HG03103 (cell line): ENCODE measurements at regions not wholly inside any gene's neighbourhood (a gene's known extent, or its start where the extent isn't known, plus 50 kb on each side); places are given as distances from the start of the nearest gene placed in this dataset.
"Not testable (repeated sequence)": the region's sequence is repeated elsewhere in the genome, so short reads cannot be mapped to it uniquely, and the experiment has no call there.

Experiments used
- ATAC-seq: cut with Tn5 transposase; IDR thresholded peaks from one replicate; pipeline ENCODE4 v1.9.1; 2021; ENCODE audit warnings: low read depth; ENCODE audit not compliant: unreplicated experiment

DNA sequence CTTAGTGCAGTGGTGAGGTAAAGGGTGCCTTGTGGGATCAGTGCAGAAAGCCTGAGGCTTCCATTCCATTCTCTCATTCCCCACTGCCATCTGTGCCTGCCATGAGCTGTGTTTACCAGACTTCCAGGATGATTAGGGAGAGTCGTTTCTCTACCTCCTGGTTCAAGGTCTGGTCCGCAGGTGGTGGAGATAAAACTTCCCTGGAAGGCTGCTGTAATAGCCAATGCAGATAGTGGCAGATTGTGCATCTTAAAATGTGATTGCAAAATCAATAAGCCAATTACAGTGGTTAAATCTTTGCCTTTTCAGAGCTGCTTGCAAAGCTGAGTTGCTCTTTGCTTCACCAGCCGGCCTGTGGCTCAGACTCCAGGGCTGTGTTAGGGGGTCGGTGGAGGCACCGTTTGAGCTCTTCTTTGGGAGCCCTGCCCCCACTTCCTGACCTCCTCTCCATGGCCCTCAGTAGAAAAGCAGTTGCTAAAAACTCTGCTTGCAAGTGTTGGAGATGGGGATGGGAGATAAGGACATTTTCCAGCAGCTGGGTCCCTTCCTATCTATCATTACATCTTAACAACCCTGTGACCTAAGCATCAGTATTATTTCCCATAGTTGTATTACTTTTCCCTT, 95.2 kb upstream of the HS6ST1 start:
- no peak for ATAC-seq

DNA sequence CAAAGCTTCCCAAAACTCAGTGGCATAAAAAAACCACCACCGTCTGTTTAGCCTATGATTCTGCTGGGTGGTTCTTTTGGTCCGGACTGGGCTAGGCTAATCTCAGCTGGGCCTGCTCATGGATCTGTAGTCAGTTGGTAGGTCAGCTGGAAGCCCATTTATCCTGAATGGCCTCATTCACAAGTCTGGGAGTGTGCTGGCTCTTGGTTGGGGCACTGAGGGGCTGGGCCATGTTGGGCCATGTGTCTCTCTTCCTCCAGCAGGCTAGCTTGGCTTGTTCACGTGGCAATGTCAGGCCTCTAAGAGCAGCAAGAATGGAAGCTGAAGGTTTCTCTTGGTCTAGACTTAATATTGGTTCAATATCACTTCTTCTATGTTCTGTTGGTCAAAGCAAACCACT, 95.7 kb upstream of the HS6ST1 start:
- ATAC-seq = no peak

DNA sequence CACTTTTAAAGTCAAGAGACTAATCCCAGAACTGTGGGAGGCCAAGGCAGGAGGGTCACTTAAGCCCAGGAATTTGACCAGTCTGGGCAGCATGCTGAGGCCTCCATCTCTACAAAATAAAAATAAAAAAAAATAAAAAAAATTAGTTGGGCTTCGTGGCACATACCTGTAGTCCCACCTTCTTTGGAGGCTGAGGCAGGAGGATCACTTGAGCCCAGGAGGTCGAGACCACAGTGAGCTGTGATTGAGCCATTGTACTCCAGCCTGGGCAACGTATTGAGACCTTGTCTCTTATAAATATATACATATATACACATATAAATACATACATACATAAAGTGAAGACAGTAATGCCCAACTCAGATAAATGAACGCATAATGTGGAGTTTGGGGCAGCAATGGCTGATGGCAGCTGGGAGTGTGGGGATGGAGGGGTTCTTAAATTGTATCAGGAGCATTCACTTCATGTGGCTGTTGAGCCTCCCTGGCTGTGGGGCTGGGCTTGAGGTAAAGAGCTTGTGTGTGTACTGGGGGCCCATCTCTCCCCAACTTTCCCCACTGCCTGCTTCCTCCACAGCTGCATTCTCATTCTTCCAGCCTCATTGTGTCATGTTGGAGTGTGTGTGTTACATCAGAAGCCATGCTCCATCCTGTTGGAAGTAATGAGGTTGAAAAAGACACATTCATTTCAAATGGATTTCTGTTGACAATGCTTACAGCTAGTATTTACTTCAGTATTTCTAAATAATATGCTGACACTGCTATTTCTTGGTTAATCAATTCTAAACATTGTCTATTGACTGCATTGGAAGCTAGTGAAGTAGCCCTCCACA, 96.5 kb upstream of the HS6ST1 start:
- no peak for ATAC-seq

DNA sequence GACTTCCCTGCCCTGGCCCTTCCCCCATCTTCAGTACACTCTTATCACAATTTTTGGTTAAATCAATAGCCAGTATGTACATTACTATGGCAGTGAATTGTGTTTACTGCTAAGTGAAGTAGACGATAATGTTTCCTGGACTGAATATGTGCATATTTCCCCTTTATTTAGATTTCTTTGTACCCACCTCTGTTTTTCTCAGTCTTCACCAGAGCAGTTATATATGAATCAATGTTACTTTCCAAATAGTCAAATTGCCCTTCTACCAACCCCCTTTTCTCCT, 97.1 kb upstream of the HS6ST1 start:
- ATAC-seq = no peak

DNA sequence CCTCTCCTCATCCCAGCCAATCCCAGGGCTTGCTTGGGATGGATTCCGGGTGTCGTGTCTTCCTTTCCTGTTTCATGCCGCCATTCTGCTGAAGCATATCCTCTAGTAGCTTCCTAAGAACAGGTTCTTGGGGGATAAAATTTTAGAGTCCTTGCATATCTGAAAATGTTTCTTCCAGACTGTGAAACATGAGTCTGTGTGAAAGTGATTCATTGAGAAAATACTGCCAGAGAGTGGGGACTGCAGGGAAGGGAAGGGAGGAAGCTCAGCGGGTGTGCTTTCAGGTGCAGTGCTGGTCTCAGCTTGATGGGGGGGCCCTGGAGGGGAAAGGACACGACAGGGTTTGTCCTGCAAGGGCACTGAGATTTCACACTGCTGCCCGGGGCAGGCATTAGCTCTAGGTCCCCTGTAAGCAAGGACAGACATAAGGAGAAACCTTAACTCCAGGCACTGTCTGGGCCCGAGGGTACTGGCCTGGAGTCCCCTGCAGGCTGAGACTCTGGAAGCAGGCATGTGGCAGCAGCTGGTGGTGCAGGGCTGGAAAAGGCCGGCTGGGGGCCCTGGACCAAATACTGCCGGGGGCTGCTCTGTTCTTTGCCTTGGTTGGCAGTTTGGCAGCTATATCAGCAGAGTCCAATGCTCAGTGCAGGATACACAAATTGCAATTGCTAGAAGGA, 97.6 kb upstream of the HS6ST1 start:
- ATAC-seq = no peak

DNA sequence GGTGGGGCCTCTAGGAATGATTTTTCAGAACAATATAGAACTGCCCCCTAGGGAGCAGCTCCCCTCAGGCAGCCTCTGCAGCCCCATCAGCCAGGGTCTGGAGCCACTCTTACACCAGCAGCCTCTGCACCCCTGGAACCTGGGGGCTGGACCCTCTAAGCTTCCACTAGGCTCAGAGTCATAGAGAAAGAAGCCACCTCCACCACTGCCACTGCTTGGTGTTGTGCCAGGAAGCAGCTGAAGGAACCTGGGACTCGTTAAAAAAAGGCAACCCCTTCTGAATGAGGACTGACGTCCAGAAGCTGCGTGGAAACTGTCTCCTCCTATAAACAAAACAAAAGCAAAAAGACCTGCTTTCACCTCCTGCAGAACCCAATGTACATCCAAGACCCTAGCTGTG, 98.1 kb upstream of the HS6ST1 start:
- ATAC-seq = no peak

DNA sequence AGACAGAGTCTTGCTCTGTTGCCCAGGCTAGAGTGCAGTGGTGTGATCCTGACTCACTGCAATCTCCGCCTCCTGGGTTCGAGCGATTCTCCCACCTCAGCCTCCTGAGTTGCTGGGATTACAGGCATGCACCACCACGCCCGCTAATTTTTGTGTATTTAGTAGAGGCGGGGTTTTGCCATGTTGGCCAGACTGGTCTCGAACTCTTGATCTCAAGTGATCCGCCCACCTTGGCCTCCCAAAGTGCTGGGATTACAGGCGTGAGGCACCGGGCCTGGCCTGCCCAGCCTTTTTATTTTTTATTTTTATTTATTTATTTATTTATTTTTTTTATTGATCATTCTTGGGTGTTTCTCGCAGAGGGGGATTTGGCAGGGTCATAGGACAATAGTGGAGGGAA, 98.6 kb upstream of the HS6ST1 start:
- ATAC-seq = not testable (repeated sequence)

DNA sequence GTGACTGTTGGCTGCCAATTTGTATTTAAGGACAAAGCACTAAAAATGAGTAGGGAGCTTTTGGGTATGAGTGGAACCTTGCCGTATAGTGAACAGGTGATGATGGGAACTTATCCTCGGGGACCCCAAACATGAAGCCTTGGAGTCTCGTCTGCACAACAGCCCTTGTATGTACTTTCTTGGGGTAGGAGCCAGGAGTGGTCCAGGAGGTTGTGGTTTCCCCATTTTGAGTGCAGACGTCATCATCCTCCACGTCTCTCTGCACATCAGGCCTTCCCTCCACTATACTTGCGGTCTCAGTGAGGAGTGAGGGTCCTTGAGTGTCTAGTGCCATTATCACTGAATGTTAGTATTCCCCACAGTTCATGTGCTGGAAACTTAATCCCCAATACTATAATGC, 101.5 kb upstream of the HS6ST1 start:
- no peak for ATAC-seq

DNA sequence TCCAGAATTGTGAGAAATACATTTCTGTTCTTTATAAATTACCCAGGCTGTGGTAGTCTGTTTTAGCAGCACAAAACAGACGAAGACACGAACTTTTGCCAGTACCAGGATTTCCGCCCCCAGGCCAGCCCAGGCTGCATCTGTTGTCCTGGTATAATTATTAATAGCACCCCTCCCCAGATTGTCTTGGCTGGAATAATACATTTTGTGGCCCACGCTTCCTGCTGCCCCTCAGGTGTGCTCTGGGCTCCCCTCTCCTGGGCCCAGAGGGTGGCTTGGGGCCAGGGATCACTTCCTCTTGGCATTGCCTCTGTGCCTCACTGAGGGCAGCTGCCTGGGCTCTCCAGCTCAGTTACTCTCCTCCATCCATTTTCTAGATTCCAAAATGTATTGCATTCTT, 102.1 kb upstream of the HS6ST1 start:
- no peak for ATAC-seq

DNA sequence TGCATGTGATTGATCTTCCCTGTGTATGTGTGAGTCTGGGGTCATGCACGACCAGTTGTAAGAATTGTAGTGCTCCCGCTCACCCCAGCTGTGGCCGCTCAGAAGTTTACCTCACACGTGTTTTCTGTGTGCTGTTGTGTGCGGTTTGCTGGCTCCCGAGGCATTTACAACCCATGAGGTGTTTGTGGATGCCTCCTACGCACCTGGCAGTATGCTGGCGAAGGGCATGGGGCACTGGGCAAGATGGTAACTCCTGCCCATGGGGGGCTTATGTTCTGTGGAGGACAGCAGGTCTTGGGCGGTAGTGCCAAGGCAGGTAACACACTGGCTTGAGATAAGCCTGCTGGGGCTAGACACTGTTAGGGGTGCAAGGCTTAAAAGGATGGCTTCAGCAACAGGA, 102.6 kb upstream of the HS6ST1 start:
- ATAC-seq = no peak

DNA sequence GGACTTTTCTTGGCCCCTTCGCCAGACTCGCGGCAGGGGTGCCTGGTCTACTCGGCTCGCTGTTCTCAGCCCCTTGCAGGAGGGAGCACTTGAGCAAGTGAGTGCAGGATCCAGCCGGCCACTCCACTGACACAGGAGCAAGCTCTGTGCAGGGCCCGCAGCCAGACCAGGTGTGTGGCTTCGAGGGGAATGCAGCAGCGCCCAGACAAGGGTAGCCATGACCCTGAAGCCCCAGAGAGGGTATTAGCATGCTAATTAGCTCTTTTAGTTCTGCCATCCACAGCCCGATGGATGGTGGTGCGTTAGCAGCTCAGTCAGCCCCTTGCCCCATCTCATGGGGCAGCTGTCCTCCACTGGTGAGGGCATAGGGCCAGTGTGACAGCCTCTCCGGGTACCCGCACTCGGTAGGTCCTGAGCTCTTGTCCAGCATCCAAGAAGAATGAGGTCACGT, 103.2 kb upstream of the HS6ST1 start:
- ATAC-seq = no peak

DNA sequence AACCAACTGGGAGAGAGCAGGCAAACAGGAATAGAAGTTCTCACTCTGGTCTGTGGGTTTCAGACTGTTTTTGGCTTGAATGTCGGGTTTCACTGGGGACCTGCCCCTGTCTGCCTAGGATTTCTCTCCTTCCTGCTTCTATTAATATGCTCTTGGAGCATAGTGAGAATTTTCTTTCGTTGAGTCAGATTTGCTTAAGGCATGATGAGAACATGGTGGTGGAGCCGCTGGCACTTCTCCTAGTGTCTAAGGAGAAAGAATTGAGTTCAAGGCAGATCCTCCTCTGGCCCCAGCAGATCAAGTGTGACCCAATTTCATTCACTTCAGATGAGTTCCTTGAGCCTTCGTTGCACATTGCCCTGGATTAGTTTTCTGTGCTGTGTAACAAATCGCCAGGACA, 103.9 kb upstream of the HS6ST1 start:
- ATAC-seq = no peak

DNA sequence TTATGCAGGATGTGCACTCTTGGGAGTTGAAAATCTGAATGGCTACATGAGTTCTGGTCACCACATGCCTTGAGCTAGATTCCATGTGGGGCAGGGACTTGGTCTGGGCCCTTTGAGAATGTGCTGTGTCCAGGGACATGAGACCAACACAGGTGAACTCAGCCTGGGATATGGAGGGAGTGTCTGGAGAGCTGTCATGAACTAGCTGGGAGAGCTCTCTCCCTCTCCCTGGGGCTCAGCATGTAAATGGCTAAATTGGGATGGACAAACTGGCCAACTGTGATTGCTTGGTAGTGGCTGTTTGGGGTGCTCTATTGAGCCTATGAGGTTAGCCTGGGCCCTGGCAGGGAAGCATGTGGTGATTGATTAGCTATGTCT, 105.1 kb upstream of the HS6ST1 start:
- no peak for ATAC-seq

DNA sequence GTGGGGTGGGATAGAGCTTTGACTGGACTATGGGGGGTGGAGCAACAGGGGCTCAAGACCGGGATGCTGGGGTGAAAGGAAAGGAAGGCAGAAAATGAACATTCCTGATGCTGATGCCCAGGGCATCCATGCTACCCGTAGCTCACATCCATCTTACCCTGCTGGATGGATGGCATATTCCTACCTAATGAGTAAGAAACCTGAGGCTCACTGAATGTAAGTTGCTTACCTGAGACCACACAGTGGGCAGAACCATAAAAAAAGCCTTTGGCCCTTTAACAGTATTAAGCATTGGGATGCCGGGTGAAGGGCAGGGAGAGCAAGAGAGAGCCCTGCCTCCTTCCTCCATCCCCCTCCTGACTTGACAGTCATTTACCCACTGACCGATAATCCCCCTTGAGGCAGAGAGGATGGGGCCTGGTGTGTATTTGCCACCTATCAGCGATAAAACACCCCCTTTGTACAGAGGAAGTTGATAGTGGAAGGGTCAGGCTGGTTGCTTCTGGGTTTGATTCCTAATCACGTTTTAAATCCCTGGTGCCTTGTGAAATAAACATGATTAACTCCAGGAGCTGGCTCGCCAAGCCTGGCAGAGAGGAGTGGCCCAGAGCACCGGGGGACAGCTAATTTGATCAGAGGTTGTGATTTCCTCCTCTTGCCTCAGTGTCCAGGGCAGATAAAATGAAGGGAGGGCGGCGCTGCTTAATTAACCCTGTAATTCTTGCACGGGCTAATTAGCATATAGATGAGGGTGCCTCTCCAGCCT, 105.9 kb upstream of the HS6ST1 start:
- ATAC-seq = no peak

DNA sequence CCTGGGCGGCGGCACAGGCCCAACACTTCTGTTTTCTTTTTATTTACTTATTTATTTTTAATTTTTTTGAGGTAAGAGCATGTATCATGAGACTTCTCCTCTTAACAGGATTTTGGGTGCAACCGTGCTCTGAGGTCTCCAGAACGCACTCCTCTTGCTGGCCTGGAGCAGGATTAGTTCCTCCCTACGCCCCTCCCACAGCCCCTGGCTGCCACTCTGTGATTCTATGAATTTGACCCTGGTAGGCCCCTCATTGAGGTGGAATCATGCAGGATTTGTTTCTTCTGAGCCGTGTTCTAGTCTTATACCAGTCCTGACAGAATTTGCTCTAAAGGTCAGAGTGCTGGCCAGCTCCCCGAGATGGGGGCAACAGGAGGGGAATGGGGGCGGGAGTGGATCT, 106.5 kb upstream of the HS6ST1 start:
- ATAC-seq = no peak

DNA sequence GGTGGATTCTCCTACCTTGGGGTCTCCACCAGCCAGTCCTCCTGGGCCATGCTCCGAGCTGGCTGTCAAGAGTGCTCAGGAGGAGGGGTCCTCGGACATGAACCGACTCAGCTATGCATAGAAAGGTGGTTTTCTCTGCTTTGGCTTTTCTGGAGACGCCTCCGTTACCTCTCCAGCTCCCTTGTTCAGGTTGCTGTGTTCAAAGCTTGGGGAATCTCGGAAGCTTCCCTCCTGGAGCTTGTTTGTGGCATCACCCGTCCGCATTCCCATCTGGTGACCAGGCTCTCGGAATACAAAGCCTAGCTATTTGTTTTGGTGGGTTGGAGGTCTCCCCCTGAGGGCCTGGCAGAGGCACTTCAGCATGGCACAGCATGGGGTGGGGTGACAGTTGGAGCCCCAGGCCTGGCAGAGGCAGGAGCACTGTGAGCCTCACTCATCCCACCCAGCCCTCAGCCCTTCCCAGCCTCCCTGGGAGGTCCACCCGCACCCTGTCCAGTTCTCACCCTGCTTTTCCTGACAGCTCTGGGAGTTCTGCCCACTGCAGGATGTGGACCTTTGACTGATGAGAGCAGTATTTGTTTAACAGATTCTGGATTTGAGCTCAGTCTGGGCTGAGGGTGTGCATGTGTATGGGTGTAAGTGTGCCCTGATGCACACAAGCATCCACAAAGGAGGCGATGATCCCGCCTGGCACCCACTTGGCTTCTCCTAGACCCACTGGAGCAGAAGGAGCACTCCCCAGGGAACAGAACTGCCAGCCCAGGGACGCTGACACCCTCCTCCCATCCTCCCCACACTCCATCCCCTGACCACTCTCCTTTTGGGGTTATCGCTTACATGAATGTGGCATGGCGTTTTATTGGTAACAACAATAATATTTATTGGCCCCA, 107.3 kb upstream of the HS6ST1 start:
- ATAC-seq = no peak

DNA sequence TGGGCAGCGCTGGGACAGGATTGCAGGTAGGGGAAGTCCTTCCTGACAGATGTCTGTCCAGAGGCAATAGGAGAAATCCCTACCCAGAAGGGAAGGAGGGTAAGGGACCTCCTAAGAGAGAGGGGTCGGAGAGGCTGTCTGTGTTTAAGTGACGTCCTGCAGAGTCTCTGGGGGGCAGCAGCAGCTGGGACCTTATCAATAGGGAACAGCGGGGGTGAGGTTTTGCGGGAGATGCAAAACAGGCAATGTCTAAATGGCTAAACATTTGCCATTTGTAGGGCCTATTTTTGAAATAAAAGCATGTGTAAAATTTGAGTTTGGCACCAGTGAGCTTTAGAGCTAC, 108.7 kb upstream of the HS6ST1 start:
- no peak for ATAC-seq

DNA sequence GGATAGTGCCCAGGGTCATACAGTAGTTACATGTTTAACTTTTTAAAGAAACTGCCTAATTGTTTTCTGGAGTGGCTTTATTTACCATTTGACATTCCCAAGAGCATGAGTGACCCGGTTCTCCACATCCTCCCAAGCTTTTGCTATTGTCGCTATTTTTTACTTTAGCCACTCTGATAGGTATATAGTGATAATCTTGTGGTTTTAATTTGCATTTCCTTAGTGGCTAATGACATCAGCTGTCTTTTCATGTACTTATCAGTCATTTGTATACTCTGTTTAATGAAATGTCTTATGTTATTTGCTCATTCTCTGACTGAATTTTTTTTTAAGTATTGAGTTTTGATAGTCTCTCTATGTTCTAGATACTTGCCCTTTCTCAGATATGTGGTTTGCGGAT, 109.7 kb upstream of the HS6ST1 start:
- ATAC-seq = no peak

DNA sequence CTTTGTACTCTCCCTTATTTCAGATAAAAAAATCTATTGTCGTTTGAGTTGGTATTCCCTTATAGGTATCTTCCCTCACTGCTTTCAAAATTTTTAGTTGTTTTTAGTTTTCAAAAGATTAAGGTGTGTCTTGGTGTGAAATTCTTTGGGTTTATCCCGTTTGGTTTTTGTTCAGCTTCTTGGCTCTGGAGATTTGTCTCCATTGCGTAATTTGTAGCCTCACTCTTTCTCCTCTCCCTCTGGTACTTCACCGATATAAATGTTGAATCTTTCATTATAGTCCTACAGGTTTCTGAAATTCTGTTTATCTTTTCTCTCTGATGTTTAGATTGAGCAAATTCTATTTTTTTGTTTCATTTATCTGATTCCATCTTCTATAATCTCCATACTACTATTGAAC, 113.8 kb upstream of the HS6ST1 start:
- ATAC-seq = no peak

DNA sequence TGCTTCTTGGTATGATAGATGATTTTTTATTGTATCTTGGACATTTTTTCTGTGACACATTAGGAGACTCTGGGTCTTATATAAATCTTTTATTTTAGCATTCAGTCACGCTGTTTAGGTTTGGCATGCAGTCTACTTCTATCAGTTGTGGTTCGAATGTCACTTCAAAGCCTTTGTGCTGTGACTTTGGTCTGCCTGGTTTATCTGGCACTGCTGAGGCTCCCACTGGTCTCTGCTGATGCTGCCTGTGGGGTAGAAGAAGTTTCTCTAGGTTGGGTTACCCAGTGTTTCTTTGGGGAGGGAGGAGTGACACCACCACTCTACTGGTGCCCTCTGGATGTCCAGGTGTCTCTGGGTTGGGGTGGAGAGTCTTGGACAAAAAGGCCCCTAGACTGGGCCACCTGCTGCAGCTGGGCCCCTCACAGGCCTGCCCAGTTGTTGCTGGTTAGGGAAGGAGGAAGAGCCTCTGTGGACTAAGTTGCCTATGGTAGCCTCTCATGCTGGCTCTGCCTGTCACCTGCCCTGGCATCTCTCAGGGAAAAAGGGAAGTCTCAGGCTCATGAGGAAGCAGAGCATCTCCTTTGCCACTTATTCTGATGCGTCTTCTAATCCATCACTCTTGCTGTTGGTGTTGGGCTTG, 115.4 kb upstream of the HS6ST1 start:
- no peak for ATAC-seq
